K562 (cell line): ENCODE measurements at regions not wholly inside any gene's neighbourhood (a gene's known extent, or its start where the extent isn't known, plus 50 kb on each side); places are given as distances from the start of the nearest gene placed in this dataset.

Source experiments
- ATAC-seq: fragments of 200-7000 bp; cut with Tn5 transposase; 3 replicates; pipeline ENCODE4 v1.9.1; 2020; ENCODE audit warnings: moderate library complexity
- BruUV-seq: library from RNA; stranded (reverse); fragments of 400-500 nt; replicated peaks from 2 replicates; lab custom pipeline; 2021; lab: Mats Ljungman, UMichigan
- CTCF ChIA-PET: fragments of 300-600 bp; formaldehyde crosslinking; extraction: SDS; loops from one replicate; lab custom pipeline; 2021; ENCODE audit warnings: low intra/inter-chr PET ratio; lab: Yijun Ruan, JAX
- POLR2A ChIA-PET: fragments of 300-600, 350-650 bp; sonication (Branson Sonifier 250); formaldehyde crosslinking; extraction: SDS; loops from one replicate; lab custom pipeline; 2021; ENCODE audit warnings: antibody characterized with exemption, inconsistent platforms; lab: Yijun Ruan, JAX
- DNase-seq, 4 experiments: peaks; one replicate each; pipeline versions ENCODE4 v3.0.0 to v3.0.0-alpha.2; 2011 to 2018; ENCODE audit warnings: low spot score in 3 of 4, mixed read lengths in 3 of 4; ENCODE audit errors: extremely low read depth in 1 of 4
- FAIRE-seq: peaks from 2 replicates; lab custom pipeline; 2011; peaks lifted over from hg19 to GRCh38; lab: Jason Lieb, UNC
- H2AFZ ChIP-seq: 2 replicates; pipeline ENCODE4 v1.6.0; 2011; ENCODE audit warnings: low read depth, low read length, control low read depth, inconsistent platforms
- H3K27ac ChIP-seq: fragments of 200-600 bp; 3 replicates; pipeline ENCODE4 v1.8.0; 2011; ENCODE audit warnings: low read depth, mild to moderate bottlenecking, control low read depth, inconsistent platforms, low read length, moderate library complexity, mixed read lengths; ENCODE audit errors: extremely low read depth
- H3K27me3 ChIP-seq, 2 experiments: fragments of 300-600 bp in 1 of 2; 2 replicates in 1 of 2; 3 replicates in 1 of 2; pipeline versions ENCODE4 v1.6.0 to v1.8.0; 2011; ENCODE audit warnings: inconsistent platforms in 2 of 2, low read length in 2 of 2, mild to moderate bottlenecking in 1 of 2, mixed read lengths in 1 of 2, moderate library complexity in 1 of 2; ENCODE audit not compliant: control insufficient read depth in 2 of 2, insufficient read depth in 2 of 2
- H3K36me3 ChIP-seq: fragments of 300-600 bp; 3 replicates; pipeline ENCODE4 v1.8.0; 2011; ENCODE audit warnings: mild to moderate bottlenecking, low read length, inconsistent platforms; ENCODE audit not compliant: control insufficient read depth, insufficient read depth
- H3K4me1 ChIP-seq, 2 experiments: fragments of 200-600 bp in 1 of 2; replicated peaks in 1 of 2; 2 replicates in 1 of 2; 3 replicates in 1 of 2; pipeline versions ENCODE4 v1.5.1 to v1.8.0; 2011; ENCODE audit warnings: inconsistent platforms in 2 of 2, low read length in 2 of 2, mild to moderate bottlenecking in 1 of 2, mixed read lengths in 1 of 2, moderate library complexity in 1 of 2; ENCODE audit not compliant: control insufficient read depth in 2 of 2, insufficient read depth in 2 of 2
- H3K4me2 ChIP-seq: 2 replicates; pipeline ENCODE4 v1.6.1; 2011; ENCODE audit warnings: low read length, control low read depth, inconsistent platforms, mixed read lengths; ENCODE audit not compliant: insufficient read depth
- H3K4me3 ChIP-seq: fragments of 200-600 bp; sonication (generic), shearing (Covaris generic); 2 replicates; pipeline ENCODE4 v1.5.1; 2016; ENCODE audit warnings: control low read depth, inconsistent platforms
- H3K79me2 ChIP-seq: fragments of 200-600 bp; 3 replicates; pipeline ENCODE4 v1.8.0; 2011; ENCODE audit warnings: low read length, inconsistent platforms; ENCODE audit not compliant: control insufficient read depth, insufficient read depth
- H3K9ac ChIP-seq, 2 experiments: 2 replicates each; pipeline versions ENCODE4 v1.6.0 to v1.6.1; 2011; ENCODE audit warnings: low read depth in 2 of 2, low read length in 2 of 2, control low read depth in 1 of 2, inconsistent platforms in 1 of 2, mild to moderate bottlenecking in 1 of 2, mixed read lengths in 1 of 2; ENCODE audit not compliant: insufficient read depth in 1 of 2
- H3K9me1 ChIP-seq: one replicate; pipeline ENCODE4 v1.6.0; 2011; ENCODE audit warnings: inconsistent platforms, mild to moderate bottlenecking, low read length, moderate library complexity; ENCODE audit not compliant: control insufficient read depth, insufficient read depth
- H3K9me3 ChIP-seq: replicated peaks from 2 replicates; pipeline ENCODE4 v1.5.1; 2011; ENCODE audit warnings: low read depth, low read length, inconsistent platforms; ENCODE audit not compliant: control insufficient read depth, insufficient read depth
- H4K20me1 ChIP-seq: replicated peaks from 2 replicates; pipeline ENCODE4 v1.6.1; 2011; ENCODE audit warnings: low read length, inconsistent platforms, mixed read lengths; ENCODE audit not compliant: control insufficient read depth, insufficient read depth
- ATF3 ChIP-seq, 2 experiments: fragments of 450-650 bp in 1 of 2; sonication (generic) in 1 of 2; formaldehyde crosslinking in 1 of 2; IDR thresholded peaks in 1 of 2; conservative IDR thresholded peaks in 1 of 2; 2 replicates each; pipeline versions ENCODE4 v1.6.1 to v1.8.1; 2016 to 2023; ENCODE audit warnings: mild to moderate bottlenecking in 2 of 2, moderate library complexity in 2 of 2, inconsistent platforms in 1 of 2, missing genetic modification reagents in 1 of 2
- BRF1 ChIP-seq: IDR thresholded peaks from 3 replicates; pipeline ENCODE4 v1.6.1; 2011; ENCODE audit warnings: borderline replicate concordance, mild to moderate bottlenecking; ENCODE audit not compliant: insufficient read length; ENCODE audit errors: extremely low read depth
- CEBPB ChIP-seq: fragments of 450-650 bp; IDR thresholded peaks from 2 replicates; pipeline ENCODE4 v1.6.1; 2016; ENCODE audit warnings: missing genetic modification characterization, missing compliant biosample characterization
- DPF2 ChIP-seq: fragments of 450-650 bp; IDR thresholded peaks from 2 replicates; pipeline ENCODE4 v1.6.1; 2016
- FOXK2 ChIP-seq, 2 experiments: fragments of 450-650 bp; IDR thresholded peaks in 1 of 2; conservative IDR thresholded peaks in 1 of 2; 2 replicates each; pipeline ENCODE4 v1.6.1; 2016; ENCODE audit warnings: low read depth in 2 of 2, mild to moderate bottlenecking in 1 of 2
- MCM2 ChIP-seq: fragments of 450-650 bp; IDR thresholded peaks from 2 replicates; pipeline ENCODE4 v1.6.1; 2017; ENCODE audit warnings: low read depth, mild to moderate bottlenecking
- PHTF2 ChIP-seq: fragments of 250-450 bp; sonication (Bioruptor Pico); IDR thresholded peaks from 2 replicates; pipeline ENCODE4 v1.5.0; 2021; ENCODE audit warnings: mild to moderate bottlenecking
- PML ChIP-seq: IDR thresholded peaks from 2 replicates; pipeline ENCODE4 v1.6.1; 2012; ENCODE audit warnings: low read length, inconsistent platforms
- SLC30A9 ChIP-seq: fragments of 250-450 bp; sonication (Bioruptor Pico); IDR thresholded peaks from 2 replicates; pipeline ENCODE4 v1.8.0; 2022; ENCODE audit warnings: mild to moderate bottlenecking, moderate library complexity
- SMARCC2 ChIP-seq: fragments of 450-650 bp; IDR thresholded peaks from 2 replicates; pipeline ENCODE4 v1.6.1; 2017; ENCODE audit warnings: antibody characterized with exemption, moderate library complexity, mild to moderate bottlenecking, low read depth
- ZNF263 ChIP-seq: sonication (generic); formaldehyde crosslinking; IDR thresholded peaks from 2 replicates; pipeline ENCODE4 v1.8.0; 2022; ENCODE audit warnings: mild to moderate bottlenecking, missing genetic modification reagents, borderline replicate concordance
- ZNF311 ChIP-seq: fragments of 250-450 bp; sonication (Bioruptor Pico); IDR thresholded peaks from 2 replicates; pipeline ENCODE4 v1.4.0; 2020; ENCODE audit warnings: mild to moderate bottlenecking, moderate library complexity
- WGBS: fragments of 100-300 bp; shearing (Covaris generic); methylation state at CpG from one replicate; pipeline ENCODE4 v1.1.6; 2016; ENCODE audit warnings: low coverage, mixed read lengths; ENCODE audit not compliant: insufficient coverage; ENCODE audit errors: missing lambda C conversion rate; 5-methylcytosine and 5-hydroxymethylcytosine counted together
- in situ Hi-C: fragments of 300-500 bp; cut with MboI; formaldehyde crosslinking; loops from 4 replicates; pipeline ENCODE4 v1.15.0; 2018; ENCODE audit warnings: inconsistent platforms, mixed read lengths
- intact Hi-C: fragments of 100-400 bp; cut with micrococcal nuclease; formaldehyde crosslinking; loops from 2 replicates; pipeline ENCODE4 v1.14.2; 2022
- TF ChIP-seq, protein P1 (sequence below): fragments of 250-450 bp; sonication (Bioruptor Pico); IDR thresholded peaks from 2 replicates; pipeline ENCODE4 v1.5.0; 2021; ENCODE audit warnings: mild to moderate bottlenecking, borderline replicate concordance
- TF ChIP-seq, protein P2 (sequence below): fragments of 200-800 bp; sonication (Bioruptor generic); IDR thresholded peaks from 2 replicates; pipeline ENCODE4 v1.6.1; 2017; ENCODE audit warnings: missing genetic modification characterization, missing compliant biosample characterization

GRCh38 chr3:152185891-152186630 is 82.7 kb upstream of the MBNL1 start:
- Histone ChIP-seq H3K9me1 (no peaks in the 10 kb centered on the region), H3K4me2 (no peak overlapping the region), H3K4me3 (no peak overlapping the region), H4K20me1 (no peaks in the 10 kb centered on the region), H3K9me3 (no peaks in the 10 kb centered on the region), H2AFZ (no peak overlapping the region), H3K27me3 (no peaks in the 10 kb centered on the region), H3K79me2 (peaks cover 14% of the 10 kb centered on the region; the same call in 2 of the 3 replicates), H3K9ac (no peak overlapping the region), H3K27ac (no peak overlapping the region), H3K36me3 (no peaks in the 10 kb centered on the region), H3K4me1 (peaks cover 0 to 17% of the 10 kb centered on the region in 2 experiments; a peak in 2 of 5 replicates)
- 79% methylated on average over 6 of the region's 6 CpGs for WGBS
- POLR2A ChIA-PET: interaction anchor here (0.5 to 2.7 kb wide), 5 partner anchors 8 to 84 kb away, joined by 3 to 16 read pairs (median 3); no protein-coding TSS in a partner anchor
- intact Hi-C loops: no loop called here
- in situ Hi-C loops: no loop called here
- BruUV-seq: no TSS peak
- FAIRE-seq (no peak), ATAC-seq (no peak), DNase-seq (no peak)
- TF ChIP-seq ZNF311 (CRISPR knock-in tag) (no peak), PML (no peak), BRF1 (no peak), SLC30A9 (CRISPR knock-in tag) (no peak), ZNF263 (CRISPR knock-in tag) (no peak), MCM2 (no peak), SMARCC2 (no peak), ATF3 (IDR thresholded peaks at IDR 0.05) (peak; percentile 71), ATF3 (CRISPR knock-in tag; conservative IDR thresholded peaks at IDR 0.05) (no peak), CEBPB (tag) (peak; percentile 31; the same call in 1 of the 2 replicates), DPF2 (no peak), PHTF2 (CRISPR knock-in tag) (no peak), FOXK2 (conservative IDR thresholded peaks at IDR 0.05 in 1 of 2, IDR thresholded peaks at IDR 0.05 in 1 of 2; ENCODE audit: low read depth in 2 of 2) (no peak)
- TF ChIP-seq, protein P1, sequence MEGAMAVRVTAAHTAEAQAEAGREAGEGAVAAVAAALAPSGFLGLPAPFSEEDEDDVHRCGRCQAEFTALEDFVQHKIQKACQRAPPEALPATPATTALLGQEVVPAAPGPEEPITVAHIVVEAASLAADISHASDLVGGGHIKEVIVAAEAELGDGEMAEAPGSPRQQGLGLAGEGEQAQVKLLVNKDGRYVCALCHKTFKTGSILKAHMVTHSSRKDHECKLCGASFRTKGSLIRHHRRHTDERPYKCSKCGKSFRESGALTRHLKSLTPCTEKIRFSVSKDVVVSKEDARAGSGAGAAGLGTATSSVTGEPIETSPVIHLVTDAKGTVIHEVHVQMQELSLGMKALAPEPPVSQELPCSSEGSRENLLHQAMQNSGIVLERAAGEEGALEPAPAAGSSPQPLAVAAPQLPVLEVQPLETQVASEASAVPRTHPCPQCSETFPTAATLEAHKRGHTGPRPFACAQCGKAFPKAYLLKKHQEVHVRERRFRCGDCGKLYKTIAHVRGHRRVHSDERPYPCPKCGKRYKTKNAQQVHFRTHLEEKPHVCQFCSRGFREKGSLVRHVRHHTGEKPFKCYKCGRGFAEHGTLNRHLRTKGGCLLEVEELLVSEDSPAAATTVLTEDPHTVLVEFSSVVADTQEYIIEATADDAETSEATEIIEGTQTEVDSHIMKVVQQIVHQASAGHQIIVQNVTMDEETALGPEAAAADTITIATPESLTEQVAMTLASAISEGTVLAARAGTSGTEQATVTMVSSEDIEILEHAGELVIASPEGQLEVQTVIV (CRISPR knock-in tag): no peak
- TF ChIP-seq, protein P2, sequence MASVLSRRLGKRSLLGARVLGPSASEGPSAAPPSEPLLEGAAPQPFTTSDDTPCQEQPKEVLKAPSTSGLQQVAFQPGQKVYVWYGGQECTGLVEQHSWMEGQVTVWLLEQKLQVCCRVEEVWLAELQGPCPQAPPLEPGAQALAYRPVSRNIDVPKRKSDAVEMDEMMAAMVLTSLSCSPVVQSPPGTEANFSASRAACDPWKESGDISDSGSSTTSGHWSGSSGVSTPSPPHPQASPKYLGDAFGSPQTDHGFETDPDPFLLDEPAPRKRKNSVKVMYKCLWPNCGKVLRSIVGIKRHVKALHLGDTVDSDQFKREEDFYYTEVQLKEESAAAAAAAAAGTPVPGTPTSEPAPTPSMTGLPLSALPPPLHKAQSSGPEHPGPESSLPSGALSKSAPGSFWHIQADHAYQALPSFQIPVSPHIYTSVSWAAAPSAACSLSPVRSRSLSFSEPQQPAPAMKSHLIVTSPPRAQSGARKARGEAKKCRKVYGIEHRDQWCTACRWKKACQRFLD (CRISPR knock-in tag): no peak
- CTCF ChIA-PET: no interaction called here
